ENCODE measurements at regions not wholly inside any gene's neighbourhood (a gene's known extent, or its start where the extent isn't known, plus 50 kb on each side); places are given as distances from the start of the nearest gene placed in this dataset.

- TF ChIP-seq EZH2phosphoT487 (IDR thresholded peaks at IDR 0.05; ENCODE audit: low read length) (no peak), EZH2 (optimal IDR thresholded peaks at IDR 0.05; ENCODE audit: low read depth, low read length) (no peak)
Observed at GRCh38 chr6:93047033-93047432, 372.3 kb downstream of the EPHA7 start.

Measured in MM.1S (cell line).